Fibroblast of lung (primary cell): ENCODE measurements at regions not wholly inside any gene's neighbourhood (a gene's known extent, or its start where the extent isn't known, plus 50 kb on each side); places are given as distances from the start of the nearest gene placed in this dataset.

Experiments
- CTCF ChIP-seq, 2 donors: IDR thresholded peaks in 1 of 2; conservative IDR thresholded peaks in 1 of 2; 1 replicate in 1 of 2; 2 replicates in 1 of 2; pipeline ENCODE4 v1.5.1; 2011 to 2012; ENCODE audit warnings: low read length in 2 of 2, control low read depth in 1 of 2, inconsistent platforms in 1 of 2, low read depth in 1 of 2, mild to moderate bottlenecking in 1 of 2
- EZH2 ChIP-seq: IDR thresholded peaks from 2 replicates; pipeline ENCODE4 v1.5.1; 2012; ENCODE audit warnings: low read length, control low read depth, mild to moderate bottlenecking; ENCODE audit errors: missing control alignments

- no peak for TF ChIP-seq EZH2
- TF ChIP-seq CTCF (conservative IDR thresholded peaks at IDR 0.05 in 1 of 2, IDR thresholded peaks at IDR 0.05 in 1 of 2; ENCODE audit: low read depth in 1 of 2, low read length in 2 of 2): no peak
Observed at GRCh38 chr4:10200869-10201268, 84.3 kb upstream of the WDR1 start.
